ENCODE measurements at regions not wholly inside any gene's neighbourhood (a gene's known extent, or its start where the extent isn't known, plus 50 kb on each side); places are given as distances from the start of the nearest gene placed in this dataset.

DNA sequence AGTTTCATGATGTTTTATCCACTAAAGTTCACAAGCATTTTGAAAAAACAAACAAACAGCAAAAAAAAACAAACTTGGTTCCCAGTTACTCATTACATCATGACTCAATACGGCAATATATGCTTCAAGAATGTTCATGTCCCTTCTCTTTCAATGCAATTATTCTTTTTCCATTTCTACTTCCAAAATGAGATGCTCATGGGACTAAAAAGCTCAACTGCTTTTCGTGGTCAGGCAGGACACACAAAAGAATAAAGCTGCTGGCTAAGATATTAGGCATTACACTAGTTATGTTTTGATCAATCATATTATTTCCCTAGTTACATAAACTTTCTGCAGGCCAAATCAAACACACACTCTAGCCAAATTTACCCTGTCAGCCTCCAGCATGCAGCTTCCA, 301.3 kb downstream of the EPHA4 start:
- TF ChIP-seq, protein P1, sequence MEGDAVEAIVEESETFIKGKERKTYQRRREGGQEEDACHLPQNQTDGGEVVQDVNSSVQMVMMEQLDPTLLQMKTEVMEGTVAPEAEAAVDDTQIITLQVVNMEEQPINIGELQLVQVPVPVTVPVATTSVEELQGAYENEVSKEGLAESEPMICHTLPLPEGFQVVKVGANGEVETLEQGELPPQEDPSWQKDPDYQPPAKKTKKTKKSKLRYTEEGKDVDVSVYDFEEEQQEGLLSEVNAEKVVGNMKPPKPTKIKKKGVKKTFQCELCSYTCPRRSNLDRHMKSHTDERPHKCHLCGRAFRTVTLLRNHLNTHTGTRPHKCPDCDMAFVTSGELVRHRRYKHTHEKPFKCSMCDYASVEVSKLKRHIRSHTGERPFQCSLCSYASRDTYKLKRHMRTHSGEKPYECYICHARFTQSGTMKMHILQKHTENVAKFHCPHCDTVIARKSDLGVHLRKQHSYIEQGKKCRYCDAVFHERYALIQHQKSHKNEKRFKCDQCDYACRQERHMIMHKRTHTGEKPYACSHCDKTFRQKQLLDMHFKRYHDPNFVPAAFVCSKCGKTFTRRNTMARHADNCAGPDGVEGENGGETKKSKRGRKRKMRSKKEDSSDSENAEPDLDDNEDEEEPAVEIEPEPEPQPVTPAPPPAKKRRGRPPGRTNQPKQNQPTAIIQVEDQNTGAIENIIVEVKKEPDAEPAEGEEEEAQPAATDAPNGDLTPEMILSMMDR (IDR thresholded peaks at IDR 0.05; ENCODE audit: insufficient read depth, low read depth, low read length), result no peak
- TF ChIP-seq EZH2 (IDR thresholded peaks at IDR 0.05; ENCODE audit: insufficient read depth, low read length), result no peak
